Lung (tissue), 11 donors: ENCODE measurements at regions not wholly inside any gene's neighbourhood (a gene's known extent, or its start where the extent isn't known, plus 50 kb on each side); places are given as distances from the start of the nearest gene placed in this dataset.
"Not testable (repeated sequence)": the region's sequence is repeated elsewhere in the genome, so short reads cannot be mapped to it uniquely, and the experiment has no call there.

Experiments used
- ATAC-seq: fragments of 200-7000 bp; cut with Tn5 transposase; one replicate; pipeline ENCODE4 v1.9.1; 2020; ENCODE audit warnings: moderate number of reproducible peaks; ENCODE audit not compliant: insufficient read depth, low FRiP score
- DNase-seq, 3 donors: peaks; one replicate each; pipeline ENCODE4 v3.0.0-alpha.2; 2013 to 2017
- H3K27ac ChIP-seq, 2 donors: one replicate each; pipeline ENCODE4 v1.5.1; 2013; ENCODE audit warnings: mild to moderate bottlenecking in 2 of 2, moderate library complexity in 2 of 2, control low read depth in 1 of 2, inconsistent platforms in 1 of 2, low read depth in 1 of 2, low read length in 1 of 2
- H3K27me3 ChIP-seq, 3 donors: one replicate each; pipeline ENCODE4 v1.5.1; 2013; ENCODE audit warnings: low read length in 2 of 3; ENCODE audit not compliant: control insufficient read depth in 3 of 3, insufficient read depth in 3 of 3
- H3K36me3 ChIP-seq, 4 donors: one replicate each; pipeline ENCODE4 v1.5.1; 2013; ENCODE audit warnings: low read length in 4 of 4, mild to moderate bottlenecking in 1 of 4, moderate library complexity in 1 of 4; ENCODE audit not compliant: control insufficient read depth in 4 of 4, insufficient read depth in 4 of 4
- H3K4me1 ChIP-seq, 5 donors: one replicate each; pipeline ENCODE4 v1.5.1; 2013; ENCODE audit warnings: low read length in 5 of 5, mild to moderate bottlenecking in 2 of 5, moderate library complexity in 1 of 5; ENCODE audit not compliant: control insufficient read depth in 5 of 5, insufficient read depth in 5 of 5
- H3K4me3 ChIP-seq: one replicate; pipeline ENCODE4 v1.5.1; 2013; ENCODE audit warnings: mild to moderate bottlenecking, control low read depth, moderate library complexity
- H3K9ac ChIP-seq, 2 donors: one replicate each; pipeline ENCODE4 v1.5.1; 2013; ENCODE audit warnings: low read length in 2 of 2, control low read depth in 1 of 2; ENCODE audit not compliant: insufficient read depth in 1 of 2
- H3K9me3 ChIP-seq, 4 donors: one replicate each; pipeline ENCODE4 v1.5.1; 2013; ENCODE audit warnings: low read length in 3 of 4, mild to moderate bottlenecking in 1 of 4, moderate library complexity in 1 of 4; ENCODE audit not compliant: control insufficient read depth in 4 of 4, insufficient read depth in 3 of 4
- WGBS, 2 donors: extraction: QIAGEN DNeasy Blood & Tissue Kit; methylation state at CpG; one replicate each; pipeline ENCODE4 v1.1.7; 2013; 5-methylcytosine and 5-hydroxymethylcytosine counted together
- TF ChIP-seq, protein P1 (sequence below): IDR thresholded peaks from 2 replicates; pipeline ENCODE4 v1.5.1; 2012; ENCODE audit warnings: mild to moderate bottlenecking; ENCODE audit errors: control extremely low read depth, extremely low read depth
- donor health status: control.
- donor health status: control.
- donor health status: Bipolar disorder and iron deficiency.
- donor health status: healthy.
- donor health status: DM: yes; HTN: yes; CAD: no.

DNA sequence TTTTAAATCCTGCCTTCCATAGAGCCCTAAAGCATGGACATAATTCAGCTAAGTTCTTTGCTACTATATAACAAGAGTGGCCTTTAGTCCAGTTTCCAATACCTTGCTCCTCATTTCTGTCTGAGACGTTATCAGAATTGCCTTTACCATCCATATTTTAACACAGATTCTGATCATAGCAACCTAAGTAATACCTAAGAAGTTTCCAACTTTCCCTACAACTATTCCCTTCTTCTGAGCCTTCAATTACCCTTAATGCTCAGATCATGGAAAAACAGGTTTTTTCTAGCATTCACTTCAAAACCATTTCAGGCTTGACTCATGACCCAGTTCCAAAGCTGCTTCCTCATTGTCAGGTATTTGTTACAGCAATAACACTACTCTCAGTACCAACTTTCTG is 367.1 kb downstream of the C6orf118 start:
- TF ChIP-seq, protein P1, sequence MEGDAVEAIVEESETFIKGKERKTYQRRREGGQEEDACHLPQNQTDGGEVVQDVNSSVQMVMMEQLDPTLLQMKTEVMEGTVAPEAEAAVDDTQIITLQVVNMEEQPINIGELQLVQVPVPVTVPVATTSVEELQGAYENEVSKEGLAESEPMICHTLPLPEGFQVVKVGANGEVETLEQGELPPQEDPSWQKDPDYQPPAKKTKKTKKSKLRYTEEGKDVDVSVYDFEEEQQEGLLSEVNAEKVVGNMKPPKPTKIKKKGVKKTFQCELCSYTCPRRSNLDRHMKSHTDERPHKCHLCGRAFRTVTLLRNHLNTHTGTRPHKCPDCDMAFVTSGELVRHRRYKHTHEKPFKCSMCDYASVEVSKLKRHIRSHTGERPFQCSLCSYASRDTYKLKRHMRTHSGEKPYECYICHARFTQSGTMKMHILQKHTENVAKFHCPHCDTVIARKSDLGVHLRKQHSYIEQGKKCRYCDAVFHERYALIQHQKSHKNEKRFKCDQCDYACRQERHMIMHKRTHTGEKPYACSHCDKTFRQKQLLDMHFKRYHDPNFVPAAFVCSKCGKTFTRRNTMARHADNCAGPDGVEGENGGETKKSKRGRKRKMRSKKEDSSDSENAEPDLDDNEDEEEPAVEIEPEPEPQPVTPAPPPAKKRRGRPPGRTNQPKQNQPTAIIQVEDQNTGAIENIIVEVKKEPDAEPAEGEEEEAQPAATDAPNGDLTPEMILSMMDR, result no peak
- peaks cover 0 to 8% (median 0%) of the 10 kb centered on the region in 4 donors for H3K9me3 ChIP-seq
- no peak overlapping the region for H3K9ac ChIP-seq
- H3K27me3 ChIP-seq, result no peaks in the 10 kb centered on the region
- ATAC-seq (no peak), DNase-seq (no peak)
- no peaks in the 10 kb centered on the region for H3K4me1 ChIP-seq
- no peaks in the 10 kb centered on the region for H3K36me3 ChIP-seq
- H3K4me3 ChIP-seq, result no peak overlapping the region
- no peak overlapping the region for H3K27ac ChIP-seq
- WGBS, 2 donors, result 78 to 85% methylated on average over 1 of the region's 1 CpG

GRCh38 chr6:164933238-164933794 is 376.1 kb downstream of the C6orf118 start:
- 91 to 93% methylated on average over 23 to 28 of the region's 28 CpGs for WGBS, 2 donors
- not testable (repeated sequence) for DNase-seq

DNA sequence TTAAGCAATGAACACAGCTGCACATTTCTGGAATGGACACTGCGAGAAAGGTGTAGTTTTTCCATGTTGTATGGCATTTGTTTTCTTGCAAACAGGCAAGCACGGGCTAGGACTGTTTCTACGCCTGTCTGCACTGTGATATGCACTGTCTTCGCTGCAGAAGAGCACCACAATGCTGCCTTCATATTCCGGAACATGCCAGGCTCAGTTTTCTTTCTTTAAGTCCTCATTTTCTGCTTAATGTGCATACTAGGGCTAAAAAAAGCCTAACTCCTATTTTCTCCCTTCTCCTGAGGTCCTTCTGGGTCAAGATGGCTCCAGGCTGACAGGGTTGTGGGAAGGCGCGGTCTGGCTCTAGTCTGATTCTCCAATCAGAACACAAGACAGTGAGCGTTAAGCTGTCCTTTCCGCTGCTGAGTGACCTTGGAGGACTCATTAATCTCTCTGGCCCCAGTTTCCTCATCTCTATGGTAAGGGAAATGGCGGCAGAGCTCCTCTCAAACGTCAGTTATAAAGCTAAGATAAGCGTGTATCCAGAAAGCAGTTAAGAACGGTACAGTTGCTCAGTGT is 379.9 kb downstream of the C6orf118 start:
- no peak for DNase-seq

More at GRCh38 chr6:164933238-164933794, 376.1 kb downstream of the C6orf118 start:
- not testable (repeated sequence) for H3K27me3 ChIP-seq, H3K27ac ChIP-seq, H3K36me3 ChIP-seq, H3K4me3 ChIP-seq, ATAC-seq, H3K9me3 ChIP-seq, H3K4me1 ChIP-seq, H3K9ac ChIP-seq

GRCh38 chr6:164928728-164929407 is 380.5 kb downstream of the C6orf118 start:
- H3K27ac ChIP-seq, result no peak overlapping the region
- 79 to 84% methylated on average over 8 of the region's 8 CpGs for WGBS, 2 donors
- TF ChIP-seq, protein P1, result no peak
- no peak overlapping the region for H3K9ac ChIP-seq
- H3K4me3 ChIP-seq, result no peak overlapping the region
- no peaks in the 10 kb centered on the region for H3K36me3 ChIP-seq
- H3K9me3 ChIP-seq, result no peaks in the 10 kb centered on the region
- DNase-seq (no peak), ATAC-seq (no peak)
- H3K27me3 ChIP-seq, result no peaks in the 10 kb centered on the region
- no peaks in the 10 kb centered on the region for H3K4me1 ChIP-seq

More for the DNA sequence above, 379.9 kb downstream of the C6orf118 start:
- no peaks in the 10 kb centered on the region for H3K36me3 ChIP-seq
- 76 to 87% methylated on average over 13 of the region's 13 CpGs for WGBS, 2 donors
- H3K9me3 ChIP-seq, result no peaks in the 10 kb centered on the region
- no peak overlapping the region for H3K27ac ChIP-seq
- TF ChIP-seq, protein P1, result no peak
- no peaks in the 10 kb centered on the region for H3K4me1 ChIP-seq
- ATAC-seq, result no peak
- H3K9ac ChIP-seq, result no peak overlapping the region
- no peaks in the 10 kb centered on the region for H3K27me3 ChIP-seq
- H3K4me3 ChIP-seq, result no peak overlapping the region
